ENCODE measurements at regions not wholly inside any gene's neighbourhood (a gene's known extent, or its start where the extent isn't known, plus 50 kb on each side); places are given as distances from the start of the nearest gene placed in this dataset.

DNA sequence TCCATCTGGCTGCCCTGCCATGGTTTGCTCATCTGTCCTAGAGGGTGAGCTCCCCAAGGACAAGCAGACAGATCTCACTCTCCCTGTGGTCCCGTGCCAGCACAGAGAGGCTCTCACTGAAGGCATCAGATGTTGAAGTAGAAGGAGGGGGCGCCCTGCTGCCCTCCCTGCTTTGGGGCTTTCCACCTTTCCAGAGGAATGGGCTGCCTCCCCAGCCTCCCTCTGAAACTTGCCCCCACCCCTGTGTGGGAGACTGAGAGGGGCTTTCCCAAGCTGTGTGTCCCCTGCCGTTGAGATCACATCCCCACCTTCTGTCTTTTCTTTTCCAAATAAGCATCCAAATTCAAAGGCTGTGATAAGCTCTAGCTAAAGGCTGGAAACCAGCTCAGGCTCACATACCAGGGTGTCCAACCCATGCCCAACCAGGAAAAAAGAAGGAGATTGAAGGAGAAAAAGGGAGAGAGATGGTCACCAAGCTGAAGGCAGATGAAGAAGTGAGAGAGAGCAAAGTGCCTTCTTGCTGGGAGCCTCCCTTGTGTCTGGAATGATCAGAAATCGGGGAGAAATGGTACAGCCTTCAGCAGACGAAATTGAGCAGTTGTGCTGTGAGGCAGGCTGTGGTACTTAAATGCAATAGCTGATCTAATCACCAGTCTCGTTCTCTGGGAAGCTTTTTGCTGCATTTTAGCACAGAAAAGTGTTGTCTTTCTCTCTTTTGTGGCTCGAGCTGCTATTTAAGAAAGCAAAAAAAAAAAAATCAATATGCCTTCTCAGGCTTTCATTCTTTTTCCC, 145.9 kb upstream of the LHX1 start:
- H3K4me1 Mint-ChIP-seq (ENCODE audit: low read depth), result no peaks in the 10 kb centered on the region
- H3K27me3 Mint-ChIP-seq, result peaks cover 31% of the 10 kb centered on the region
- H3K27ac Mint-ChIP-seq, result no peak overlapping the region
- no peak overlapping the region for H3K4me3 Mint-ChIP-seq
- no peak for DNase-seq
- H3K9me3 Mint-ChIP-seq, result no peaks in the 10 kb centered on the region
- no peaks in the 10 kb centered on the region for H3K36me3 Mint-ChIP-seq (ENCODE audit: low read depth)

DNA sequence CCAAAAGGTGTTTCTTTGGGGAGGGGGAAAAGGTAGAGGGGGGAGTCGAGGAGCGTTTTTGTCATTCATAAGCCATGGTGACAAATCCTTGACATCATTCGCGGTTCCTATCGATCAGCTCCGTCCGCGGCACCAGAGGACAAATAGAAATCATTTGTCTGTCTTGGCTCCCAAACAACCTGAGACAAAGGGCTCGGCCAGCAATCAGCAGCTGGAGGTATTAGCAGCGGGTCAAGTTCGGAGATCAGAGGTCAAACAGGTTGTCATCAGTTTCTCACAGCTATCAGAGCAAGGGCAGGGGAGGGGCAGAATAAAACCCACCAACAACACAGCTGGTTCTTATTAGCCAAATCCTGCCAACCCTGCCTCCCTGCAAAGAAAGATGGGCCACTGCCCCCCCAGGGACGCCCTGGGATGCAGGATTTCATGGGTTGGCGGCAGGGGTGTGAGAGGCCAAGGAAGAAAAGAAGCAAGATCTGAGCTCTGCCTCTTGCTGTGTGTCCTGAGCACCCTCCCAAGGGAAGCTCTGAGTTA, 145.3 kb upstream of the LHX1 start:
- H3K4me1 Mint-ChIP-seq (ENCODE audit: low read depth), result no peaks in the 10 kb centered on the region
- H3K36me3 Mint-ChIP-seq (ENCODE audit: low read depth), result no peaks in the 10 kb centered on the region
- no peak overlapping the region for H3K4me3 Mint-ChIP-seq
- DNase-seq, result no peak
- H3K9me3 Mint-ChIP-seq, result no peaks in the 10 kb centered on the region
- peaks cover 31% of the 10 kb centered on the region for H3K27me3 Mint-ChIP-seq
- H3K27ac Mint-ChIP-seq, result no peak overlapping the region

DNA sequence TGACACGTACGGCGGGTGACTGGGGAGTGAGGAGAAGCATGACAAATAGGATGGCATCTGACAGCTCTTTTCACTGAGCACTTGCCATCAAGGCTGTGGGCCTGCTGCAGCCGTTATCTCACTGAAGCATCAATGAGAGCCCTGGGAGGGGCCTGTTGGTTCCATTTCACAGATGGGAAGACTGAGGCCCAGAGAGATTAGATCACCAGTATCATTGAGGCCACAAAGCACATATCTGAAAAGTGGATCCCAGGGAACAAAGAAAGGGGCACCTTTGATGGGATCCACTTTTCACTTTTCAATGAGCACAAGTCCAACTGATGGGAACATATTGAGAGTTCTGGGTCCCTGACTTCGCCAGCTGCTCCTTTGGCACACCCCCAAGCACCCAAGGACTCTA, 144.4 kb upstream of the LHX1 start:
- Mint-ChIP-seq H3K9me3 (no peaks in the 10 kb centered on the region), H3K27ac (no peak overlapping the region)

DNA sequence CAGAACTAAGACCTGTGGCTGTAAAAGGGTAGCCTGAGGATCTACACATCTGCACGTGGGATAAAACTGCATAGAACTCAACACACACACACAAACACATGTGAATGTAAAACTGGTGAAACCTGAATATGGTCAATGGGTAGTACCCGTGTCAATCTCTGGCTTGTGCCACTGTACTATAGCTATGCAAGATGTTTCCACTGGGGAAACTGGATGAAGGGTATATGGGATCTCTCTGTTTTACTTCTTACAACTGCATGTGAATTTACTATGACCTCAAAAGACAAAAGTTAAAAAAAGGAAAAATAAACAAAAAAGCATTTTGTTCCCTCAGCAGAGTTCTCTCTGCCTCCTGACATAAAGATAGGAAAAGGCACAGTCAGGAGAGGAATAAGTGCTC, 143.3 kb upstream of the LHX1 start:
- DNase-seq, result no peak
- Mint-ChIP-seq H3K27me3 (peaks cover 25% of the 10 kb centered on the region), H3K4me1 (ENCODE audit: low read depth) (no peaks in the 10 kb centered on the region), H3K9me3 (no peaks in the 10 kb centered on the region), H3K36me3 (ENCODE audit: low read depth) (no peaks in the 10 kb centered on the region), H3K4me3 (no peak overlapping the region), H3K27ac (no peak overlapping the region)

More for the DNA sequence above, 144.4 kb upstream of the LHX1 start:
- no peak for DNase-seq
- Mint-ChIP-seq H3K36me3 (ENCODE audit: low read depth) (no peaks in the 10 kb centered on the region), H3K4me3 (no peak overlapping the region), H3K27me3 (peaks cover 25% of the 10 kb centered on the region), H3K4me1 (ENCODE audit: low read depth) (no peaks in the 10 kb centered on the region)

DNA sequence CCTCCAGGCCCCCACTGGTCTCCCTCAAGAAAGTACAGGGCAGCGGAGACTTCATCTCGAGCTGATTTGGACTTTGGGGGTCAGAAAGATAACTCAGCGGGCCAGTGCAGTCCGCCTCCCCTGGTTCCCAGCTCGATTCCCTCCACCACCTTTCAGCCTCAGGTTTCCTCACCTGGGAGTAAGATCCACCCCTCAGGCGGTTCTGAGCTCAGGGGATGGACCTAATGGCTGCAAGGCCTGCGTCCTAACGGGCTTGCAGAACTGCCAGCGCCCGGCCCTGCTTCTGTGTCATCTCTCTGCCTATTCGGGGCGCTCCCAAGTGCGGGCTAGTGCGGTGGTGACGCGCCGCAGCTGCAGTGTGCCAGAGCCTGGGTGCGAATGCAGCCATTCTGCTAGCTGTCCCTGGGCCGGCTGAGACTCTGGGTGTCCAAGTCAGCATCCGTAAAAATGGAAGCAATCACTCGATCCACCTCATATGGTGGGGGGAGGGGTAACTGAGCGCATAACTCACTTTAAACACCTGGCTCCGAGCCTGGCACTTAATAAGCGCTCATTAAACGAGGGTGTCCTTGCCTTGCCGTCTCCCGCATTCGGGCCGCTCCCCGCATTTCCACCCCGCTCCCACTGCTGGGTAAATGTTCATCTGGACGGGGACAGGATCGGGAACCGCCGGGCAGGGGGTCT, 129.6 kb upstream of the LHX1 start:
- peaks cover 65% of the 10 kb centered on the region for H3K27me3 Mint-ChIP-seq
- no peak overlapping the region for H3K4me3 Mint-ChIP-seq

DNA sequence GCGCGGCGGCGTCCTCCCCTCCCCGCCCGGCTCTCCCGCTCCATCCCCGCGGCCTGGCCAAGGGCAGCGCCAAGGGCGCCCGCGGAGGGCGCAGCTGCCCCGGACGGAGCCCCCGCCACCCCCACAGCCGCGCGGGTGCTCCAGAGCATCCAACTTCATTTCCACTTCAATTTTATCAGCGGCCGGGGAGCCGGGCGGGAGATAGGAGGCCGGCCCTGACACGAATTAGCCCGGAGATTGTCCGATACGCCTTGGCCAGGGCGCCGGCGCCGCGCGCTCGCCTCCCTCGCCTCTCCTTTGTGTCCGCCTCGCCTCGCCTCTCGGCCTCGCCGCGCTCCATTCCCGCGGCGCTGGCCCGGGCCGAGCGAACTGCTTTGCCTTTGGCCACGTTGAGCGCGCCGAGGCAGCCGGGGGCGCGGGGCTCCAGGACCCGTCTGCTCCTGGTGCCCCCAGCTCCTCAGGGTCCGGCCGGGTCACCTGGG, 129.1 kb upstream of the LHX1 start:
- H3K4me1 Mint-ChIP-seq (ENCODE audit: low read depth), result no peaks in the 10 kb centered on the region
- DNase-seq, result no peak

More for the DNA sequence above, 129.6 kb upstream of the LHX1 start:
- no peaks in the 10 kb centered on the region for H3K4me1 Mint-ChIP-seq (ENCODE audit: low read depth)
- no peak overlapping the region for H3K27ac Mint-ChIP-seq
- H3K9me3 Mint-ChIP-seq, result no peaks in the 10 kb centered on the region
- no peaks in the 10 kb centered on the region for H3K36me3 Mint-ChIP-seq (ENCODE audit: low read depth)
- no peak for DNase-seq

DNA sequence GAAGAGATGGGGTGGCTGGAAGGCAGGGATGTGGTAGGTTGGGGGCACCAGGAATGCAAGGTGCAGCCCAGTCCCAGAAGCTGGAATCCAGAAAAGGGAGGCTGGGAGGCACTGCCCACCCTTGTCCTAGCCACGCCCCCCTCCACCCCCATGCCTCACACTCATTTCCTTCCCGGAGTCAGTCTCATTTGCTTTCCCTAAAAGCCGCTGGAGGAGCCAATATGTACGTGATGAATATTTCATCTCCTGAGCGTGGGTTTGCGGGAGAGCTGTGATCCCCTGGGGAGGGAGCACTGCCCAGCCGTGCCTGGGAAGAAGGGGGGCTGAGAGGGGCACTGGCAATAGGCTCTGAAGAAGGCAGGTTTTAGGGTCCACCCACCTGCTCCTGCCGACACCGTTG, 124.5 kb upstream of the LHX1 start:
- no peak overlapping the region for H3K27ac Mint-ChIP-seq
- DNase-seq, result no peak
- peaks cover 81% of the 10 kb centered on the region for H3K27me3 Mint-ChIP-seq
- H3K9me3 Mint-ChIP-seq, result no peaks in the 10 kb centered on the region
- no peak overlapping the region for H3K4me3 Mint-ChIP-seq
- no peaks in the 10 kb centered on the region for H3K36me3 Mint-ChIP-seq (ENCODE audit: low read depth)
- H3K4me1 Mint-ChIP-seq (ENCODE audit: low read depth), result no peaks in the 10 kb centered on the region

More for the DNA sequence above, 129.1 kb upstream of the LHX1 start:
- Mint-ChIP-seq H3K27me3 (peaks cover 67% of the 10 kb centered on the region), H3K27ac (no peak overlapping the region), H3K4me3 (no peak overlapping the region), H3K9me3 (no peaks in the 10 kb centered on the region), H3K36me3 (ENCODE audit: low read depth) (no peaks in the 10 kb centered on the region)

DNA sequence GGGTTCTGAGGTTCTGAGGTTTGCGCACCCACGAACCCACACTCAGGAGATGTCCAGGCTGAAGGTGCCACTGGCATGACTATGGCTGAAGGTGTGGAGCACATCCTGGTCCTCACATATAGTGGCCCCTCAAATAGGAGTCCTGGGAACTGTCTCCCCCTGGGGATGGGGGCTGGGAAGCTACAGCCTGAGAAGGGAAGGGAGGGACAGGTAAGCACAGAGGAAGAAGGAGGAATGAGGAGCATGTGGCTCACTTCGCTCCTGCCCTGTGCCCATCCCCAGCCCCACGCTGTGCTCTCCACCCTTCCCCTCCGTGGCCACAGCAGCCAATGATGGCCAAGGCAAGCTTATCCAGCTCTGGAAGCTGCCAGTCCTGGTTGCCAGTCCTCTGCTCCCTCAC, 123.9 kb upstream of the LHX1 start:
- Mint-ChIP-seq H3K9me3 (no peaks in the 10 kb centered on the region), H3K4me3 (no peak overlapping the region), H3K36me3 (ENCODE audit: low read depth) (no peaks in the 10 kb centered on the region), H3K4me1 (ENCODE audit: low read depth) (no peaks in the 10 kb centered on the region), H3K27ac (no peak overlapping the region), H3K27me3 (peaks cover 80% of the 10 kb centered on the region)
- no peak for DNase-seq

DNA sequence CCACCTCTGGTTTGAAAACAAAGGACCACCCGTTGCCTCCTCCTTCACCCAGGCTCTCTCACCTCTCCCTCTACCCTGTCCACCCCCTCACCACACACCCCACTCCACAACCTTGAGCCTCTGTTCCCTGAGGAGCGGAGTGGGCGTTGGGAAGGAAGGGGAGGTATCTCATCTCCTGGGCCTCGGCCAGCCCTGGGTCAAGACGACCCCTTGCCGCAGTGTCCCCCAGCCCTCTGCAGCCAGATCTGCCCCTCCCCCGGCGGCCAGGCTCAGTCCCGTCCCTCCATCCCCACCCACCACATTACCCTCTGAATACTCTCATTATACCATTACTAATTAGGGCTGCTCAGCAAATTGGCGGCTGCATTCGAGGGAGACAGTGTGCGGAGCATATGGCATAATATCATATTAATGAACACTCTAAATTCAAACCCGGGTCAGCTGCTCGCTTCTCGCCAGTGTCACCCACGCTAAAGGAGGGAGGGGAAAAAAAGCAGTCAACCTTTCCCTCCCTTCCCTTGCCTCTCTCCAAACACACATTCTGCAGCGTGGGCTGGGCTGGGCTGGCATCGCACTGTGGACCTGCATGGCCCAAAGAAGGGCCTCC, 123.2 kb upstream of the LHX1 start:
- no peaks in the 10 kb centered on the region for H3K9me3 Mint-ChIP-seq
- H3K36me3 Mint-ChIP-seq (ENCODE audit: low read depth), result no peaks in the 10 kb centered on the region
- no peak for DNase-seq

DNA sequence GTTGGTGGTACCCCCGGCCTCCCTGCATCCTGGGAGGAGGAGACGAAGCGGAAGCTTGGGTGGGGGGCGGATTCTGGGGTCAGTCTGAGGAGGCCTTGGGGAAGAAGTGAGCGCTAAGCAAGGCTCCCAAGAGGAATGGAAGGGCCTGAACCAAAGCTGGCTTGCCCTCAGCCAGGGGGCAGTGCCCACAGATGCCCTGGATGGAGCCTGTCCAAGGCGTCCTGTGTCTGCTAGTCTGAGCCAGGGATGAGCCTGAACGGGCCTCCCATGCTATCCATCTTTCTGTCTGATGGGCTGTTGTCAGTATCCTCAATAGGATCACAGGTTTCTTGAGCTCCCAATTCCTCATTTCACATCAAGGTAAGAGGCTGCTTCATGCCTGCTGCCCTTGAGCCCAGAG, 122.3 kb upstream of the LHX1 start:
- Mint-ChIP-seq H3K27me3 (peaks cover 65% of the 10 kb centered on the region), H3K4me3 (no peak overlapping the region), H3K27ac (no peak overlapping the region), H3K9me3 (no peaks in the 10 kb centered on the region), H3K36me3 (ENCODE audit: low read depth) (no peaks in the 10 kb centered on the region), H3K4me1 (ENCODE audit: low read depth) (no peaks in the 10 kb centered on the region)
- no peak for DNase-seq

More for the DNA sequence above, 123.2 kb upstream of the LHX1 start:
- Mint-ChIP-seq H3K4me1 (ENCODE audit: low read depth) (no peaks in the 10 kb centered on the region), H3K27me3 (peaks cover 74% of the 10 kb centered on the region), H3K4me3 (no peak overlapping the region), H3K27ac (no peak overlapping the region)

DNA sequence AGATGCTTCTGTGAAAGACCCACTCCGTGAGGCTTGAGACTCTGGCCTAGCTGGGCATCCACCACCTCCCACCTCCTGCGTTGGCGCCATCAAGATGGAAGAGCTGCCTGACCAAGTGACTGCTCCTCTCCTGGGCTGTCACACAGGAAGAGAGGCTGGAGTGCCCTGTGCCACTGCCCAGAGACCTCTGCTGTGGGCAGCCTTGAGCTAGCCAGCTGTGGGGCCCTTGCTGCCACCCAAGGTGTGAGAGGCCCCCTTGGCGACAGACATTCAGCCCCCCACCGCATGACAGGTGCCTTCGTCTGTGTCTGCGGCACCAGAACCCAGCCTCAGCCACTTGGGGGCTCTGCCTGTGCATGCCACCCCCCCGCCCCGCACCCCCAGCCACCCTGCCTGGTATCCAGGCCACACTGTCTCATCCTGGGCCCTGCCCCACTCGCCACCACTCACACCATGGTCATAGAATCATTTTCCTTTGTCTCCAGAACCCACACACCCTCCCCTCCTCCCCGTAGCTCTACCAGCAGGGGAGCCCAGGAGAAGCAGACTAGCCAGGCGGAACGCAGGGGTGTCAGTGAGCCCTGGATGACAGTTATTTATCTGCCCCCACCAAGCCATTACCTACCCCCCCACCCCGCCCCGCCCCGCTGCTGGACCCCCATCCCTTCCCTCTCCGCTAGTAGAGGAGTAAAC, 120.9 kb upstream of the LHX1 start:
- DNase-seq, result no peak
- H3K27ac Mint-ChIP-seq, result no peak overlapping the region
- H3K27me3 Mint-ChIP-seq, result peaks cover 60% of the 10 kb centered on the region
- H3K4me3 Mint-ChIP-seq, result no peak overlapping the region
- no peaks in the 10 kb centered on the region for H3K9me3 Mint-ChIP-seq
- no peaks in the 10 kb centered on the region for H3K36me3 Mint-ChIP-seq (ENCODE audit: low read depth)
- no peaks in the 10 kb centered on the region for H3K4me1 Mint-ChIP-seq (ENCODE audit: low read depth)

DNA sequence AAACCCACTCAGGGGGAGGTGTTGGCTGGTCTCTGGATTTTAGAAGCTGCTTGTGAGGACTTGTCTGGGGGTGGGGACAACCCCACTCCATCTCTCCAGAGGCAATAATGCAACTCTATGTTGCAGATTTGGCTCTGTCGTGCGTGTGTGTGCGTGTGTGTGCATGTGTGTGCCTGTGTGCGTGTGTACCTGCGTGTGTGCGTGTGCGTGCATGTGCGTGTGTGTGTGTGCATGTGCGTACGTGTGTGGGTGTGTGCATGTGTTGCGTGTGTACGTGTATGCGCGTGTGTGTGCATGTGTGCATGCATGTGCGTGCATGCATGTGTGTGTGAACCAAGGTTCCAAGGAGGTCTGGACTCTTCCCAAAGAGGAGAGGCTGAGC, 120.4 kb upstream of the LHX1 start:
- H3K4me1 Mint-ChIP-seq (ENCODE audit: low read depth), result no peaks in the 10 kb centered on the region
- H3K27me3 Mint-ChIP-seq, result peaks cover 60% of the 10 kb centered on the region
- no peak overlapping the region for H3K4me3 Mint-ChIP-seq
- no peaks in the 10 kb centered on the region for H3K9me3 Mint-ChIP-seq
- H3K36me3 Mint-ChIP-seq (ENCODE audit: low read depth), result no peaks in the 10 kb centered on the region
- no peak for DNase-seq
- H3K27ac Mint-ChIP-seq, result no peak overlapping the region

DNA sequence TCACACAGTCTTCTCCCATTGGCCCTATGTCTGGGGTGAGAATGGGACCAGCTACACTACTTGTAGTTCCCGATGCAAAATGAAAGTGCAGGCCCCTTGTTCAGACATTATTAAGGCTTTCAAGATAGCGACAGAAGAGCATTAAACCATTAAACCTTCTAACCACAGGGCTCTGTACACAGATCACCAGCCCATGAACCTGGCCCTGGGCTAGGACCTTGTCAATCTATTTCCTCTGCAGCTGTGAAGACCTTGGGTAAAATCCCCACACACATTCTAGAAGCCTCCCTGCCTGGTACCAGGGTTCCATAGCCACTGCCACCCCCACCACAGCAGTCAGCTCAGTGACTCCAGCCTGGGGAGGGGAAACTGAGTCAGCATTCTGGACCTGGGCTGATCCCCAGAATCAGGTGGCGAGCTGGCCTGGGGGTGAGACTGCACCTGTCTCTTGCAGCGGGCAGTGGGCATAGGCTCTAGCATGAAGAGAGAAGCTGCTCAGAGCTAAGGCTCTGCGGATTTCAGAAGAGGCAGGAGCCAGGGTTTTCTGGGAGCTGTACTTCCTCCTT, 119.7 kb upstream of the LHX1 start:
- Mint-ChIP-seq H3K27ac (no peak overlapping the region), H3K27me3 (peaks cover 56% of the 10 kb centered on the region), H3K4me1 (ENCODE audit: low read depth) (no peaks in the 10 kb centered on the region), H3K4me3 (no peak overlapping the region), H3K9me3 (no peaks in the 10 kb centered on the region), H3K36me3 (ENCODE audit: low read depth) (no peaks in the 10 kb centered on the region)
- DNase-seq, result no peak

DNA sequence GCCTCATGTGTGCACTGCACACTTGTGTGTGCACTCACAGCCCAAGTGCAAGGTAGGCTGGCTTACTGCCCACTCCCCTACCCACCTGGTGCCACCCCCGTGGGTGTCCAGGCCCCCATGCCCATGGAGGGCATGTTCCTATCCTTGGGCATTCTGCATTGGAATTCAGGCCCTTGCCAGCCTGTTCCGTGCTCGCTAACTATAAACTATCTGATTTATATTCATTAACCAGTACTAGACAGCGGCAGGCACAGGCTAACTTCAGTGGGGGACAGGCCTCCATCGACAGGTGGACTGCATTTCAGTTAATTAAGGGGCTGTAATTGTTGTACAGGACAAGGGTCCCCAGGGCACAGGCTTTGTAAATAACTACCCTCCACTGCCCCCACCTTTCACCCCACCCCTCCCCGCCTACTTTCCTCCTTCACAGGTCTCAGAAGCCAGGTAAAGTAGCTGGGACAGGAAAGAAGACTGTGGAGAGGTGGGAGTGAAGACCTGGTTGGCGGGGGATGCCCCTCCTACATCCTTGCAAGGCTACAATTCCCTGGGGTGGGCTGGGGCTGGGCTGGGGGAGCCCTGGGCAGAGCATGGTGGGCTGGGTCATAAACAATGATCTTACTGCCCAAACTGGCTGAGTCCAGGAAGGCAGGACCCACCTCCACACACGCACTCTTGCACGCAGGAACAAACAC, 119.0 kb upstream of the LHX1 start:
- Mint-ChIP-seq H3K4me1 (ENCODE audit: low read depth) (no peaks in the 10 kb centered on the region), H3K9me3 (no peaks in the 10 kb centered on the region), H3K27ac (no peak overlapping the region), H3K27me3 (peaks cover 54% of the 10 kb centered on the region), H3K36me3 (ENCODE audit: low read depth) (no peaks in the 10 kb centered on the region), H3K4me3 (no peak overlapping the region)
- DNase-seq, result no peak
